ENCODE measurements at regions not wholly inside any gene's neighbourhood (a gene's known extent, or its start where the extent isn't known, plus 50 kb on each side); places are given as distances from the start of the nearest gene placed in this dataset.
"Not testable (repeated sequence)": the region's sequence is repeated elsewhere in the genome, so short reads cannot be mapped to it uniquely, and the experiment has no call there.

DNA sequence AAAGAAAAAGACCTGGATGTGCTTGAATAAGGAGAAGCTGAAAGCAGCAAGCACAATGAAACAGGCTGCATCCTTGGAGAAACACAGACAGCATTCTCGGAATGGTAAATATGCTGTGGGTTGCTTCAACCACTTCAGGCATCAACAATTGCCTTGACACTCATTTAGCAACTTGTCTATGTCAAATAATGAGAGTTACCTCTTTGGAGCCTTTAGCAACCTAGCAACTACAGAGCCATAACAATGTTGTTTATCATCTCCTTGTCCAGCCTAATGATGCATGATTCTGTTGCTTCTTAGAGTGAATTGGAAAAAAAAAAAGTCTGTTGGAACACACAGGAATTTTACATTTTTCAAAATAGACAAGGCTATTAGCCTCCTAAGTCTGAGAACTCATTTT lies 410.6 kb downstream of the PIK3C3 start:
- FAIRE-seq: no peak
- DNase-seq (ENCODE audit: extremely low spot score, insufficient read length, low read depth): no peak

DNA sequence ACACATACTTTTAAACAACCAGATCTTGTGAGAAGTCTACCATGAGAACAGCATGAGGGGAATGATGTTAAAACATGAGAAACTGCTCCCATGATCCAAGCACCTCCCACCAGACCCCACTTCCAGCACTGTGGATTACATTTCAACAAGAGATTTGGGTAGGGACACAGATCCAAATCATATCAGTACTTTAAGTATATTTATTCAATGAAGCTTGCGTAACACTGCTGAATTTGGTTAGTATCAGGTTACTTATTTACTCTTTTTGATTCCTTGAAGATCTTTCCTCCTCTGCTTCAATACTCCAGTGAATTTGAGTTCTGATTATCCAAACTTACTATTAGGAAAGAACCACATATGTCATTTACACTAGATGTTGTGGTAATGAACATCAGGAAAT lies 418.6 kb downstream of the PIK3C3 start:
- DNase-seq (ENCODE audit: extremely low spot score, insufficient read length, low read depth) (no peak), FAIRE-seq (no peak)

DNA sequence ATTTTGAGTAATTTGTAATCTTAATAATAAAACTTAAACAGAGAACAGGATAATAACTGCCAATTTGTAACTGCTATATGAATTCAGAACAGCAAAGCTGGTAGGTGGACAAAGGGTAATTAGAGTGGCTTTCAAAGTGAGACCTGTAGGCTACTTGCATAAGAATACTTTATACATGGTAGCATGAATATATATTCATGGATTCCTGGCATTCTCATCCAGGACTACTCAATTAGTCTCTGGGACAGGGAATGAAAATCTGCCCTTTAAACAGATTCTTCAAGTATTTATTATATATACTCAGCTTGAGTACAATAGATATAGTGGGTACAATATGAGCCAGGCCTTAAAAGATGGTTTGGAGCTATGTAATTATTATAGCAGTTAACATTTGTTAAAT lies 419.9 kb downstream of the PIK3C3 start:
- FAIRE-seq: no peak
- no peak for DNase-seq (ENCODE audit: extremely low spot score, insufficient read length, low read depth)

DNA sequence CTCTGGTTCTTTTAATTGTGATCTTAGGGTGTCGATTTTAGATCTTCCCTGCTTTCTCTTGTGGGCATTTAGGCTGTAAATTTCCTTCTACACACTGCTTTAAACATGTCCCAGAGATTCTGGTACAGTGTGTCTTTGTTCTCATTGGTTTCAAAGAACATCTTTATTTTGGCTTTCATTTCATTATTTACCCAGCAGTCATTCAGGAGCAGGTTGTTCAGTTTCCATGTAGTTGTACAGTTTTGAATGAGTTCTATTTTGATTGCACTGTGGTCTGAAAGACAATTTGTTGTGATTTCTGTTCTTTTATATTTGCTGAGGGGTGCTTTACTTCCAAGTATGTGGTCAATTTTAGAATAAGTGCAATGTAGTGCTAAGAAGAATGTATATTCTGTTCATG lies 423.8 kb downstream of the PIK3C3 start:
- FAIRE-seq: not testable (repeated sequence)

DNA sequence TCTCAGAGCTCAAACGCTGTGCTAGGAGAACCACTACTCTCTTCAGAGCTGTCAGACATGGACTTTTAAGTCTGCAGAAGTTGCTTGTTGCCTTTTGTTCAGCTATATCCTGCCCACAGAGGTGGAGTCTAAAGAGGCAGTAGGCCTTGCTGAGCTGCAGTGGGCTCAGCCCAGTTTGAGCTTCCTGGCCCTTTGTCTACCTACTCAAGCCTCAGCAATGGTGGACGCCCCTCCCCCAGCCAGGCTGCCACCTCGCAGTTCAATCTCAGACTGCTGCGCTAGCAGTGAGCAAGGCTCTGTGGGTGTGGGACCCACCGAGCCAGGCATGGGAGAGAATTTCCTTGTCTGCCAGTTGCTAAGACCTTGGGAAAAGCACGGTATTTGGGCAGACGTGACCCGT lies 426.2 kb downstream of the PIK3C3 start:
- FAIRE-seq; DNase-seq (ENCODE audit: extremely low spot score, insufficient read length, low read depth): not testable (repeated sequence)

More for the DNA sequence above, 423.8 kb downstream of the PIK3C3 start:
- not testable (repeated sequence) for DNase-seq (ENCODE audit: extremely low spot score, insufficient read length, low read depth)

DNA sequence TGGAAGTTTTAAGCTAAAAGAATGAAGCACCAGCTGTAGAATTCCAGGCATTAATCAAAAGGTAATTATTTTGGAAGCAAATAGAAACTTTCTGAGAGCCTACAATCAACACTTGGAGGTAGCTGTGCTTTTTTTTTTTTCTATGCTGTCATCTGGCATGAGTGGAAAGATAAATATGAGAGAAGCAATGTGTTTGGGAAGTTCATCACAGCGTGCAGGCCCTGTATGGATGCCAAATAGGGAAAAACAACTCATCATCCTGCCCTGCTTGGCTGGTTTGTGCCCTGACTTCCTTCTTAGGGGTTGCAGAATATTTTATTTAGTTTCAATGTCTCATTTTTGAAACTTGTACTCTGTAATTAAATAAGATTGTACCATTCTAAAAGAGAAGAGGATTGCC lies 437.4 kb downstream of the PIK3C3 start:
- no peak for DNase-seq (ENCODE audit: extremely low spot score, insufficient read length, low read depth)
- no peak for FAIRE-seq

DNA sequence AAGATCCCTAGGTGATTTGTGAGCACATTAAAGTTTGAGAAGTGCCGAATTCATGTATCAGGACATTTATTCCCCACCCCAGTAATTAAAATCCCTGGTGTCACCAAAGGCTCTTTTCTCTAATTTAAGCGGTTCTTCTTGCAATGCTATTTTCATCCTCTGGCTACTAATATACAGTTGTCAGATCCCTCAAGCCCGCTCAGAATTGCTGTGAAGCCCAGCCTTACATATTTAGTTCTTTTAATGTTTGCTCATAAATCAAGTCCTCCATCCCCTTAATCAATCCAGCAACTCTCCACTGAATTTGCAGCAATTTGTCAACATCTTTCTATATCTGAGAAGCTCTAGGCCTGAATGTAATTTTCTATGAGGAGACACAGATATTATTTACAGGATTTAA lies 437.9 kb downstream of the PIK3C3 start:
- FAIRE-seq (no peak), DNase-seq (ENCODE audit: extremely low spot score, insufficient read length, low read depth) (no peak)

DNA sequence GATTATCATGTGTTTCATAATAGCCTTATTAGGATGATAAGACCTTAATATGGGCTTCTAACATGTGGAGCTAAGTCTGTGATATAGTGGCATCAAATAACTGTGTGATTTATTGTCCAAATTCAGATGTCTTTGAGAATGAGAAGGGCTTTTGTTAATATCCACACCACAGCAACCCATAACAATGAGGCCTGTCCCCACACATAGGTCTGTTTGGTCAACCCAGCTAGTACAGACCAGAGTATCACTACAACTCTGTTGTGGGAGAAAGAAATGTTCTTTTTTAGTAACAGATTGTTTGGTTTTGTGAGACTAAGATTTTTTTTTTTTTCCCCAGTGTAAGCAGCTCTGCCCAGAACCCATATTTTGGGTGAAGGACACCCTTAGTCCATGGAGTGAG lies 439.2 kb downstream of the PIK3C3 start:
- FAIRE-seq (no peak), DNase-seq (ENCODE audit: extremely low spot score, insufficient read length, low read depth) (no peak)

DNA sequence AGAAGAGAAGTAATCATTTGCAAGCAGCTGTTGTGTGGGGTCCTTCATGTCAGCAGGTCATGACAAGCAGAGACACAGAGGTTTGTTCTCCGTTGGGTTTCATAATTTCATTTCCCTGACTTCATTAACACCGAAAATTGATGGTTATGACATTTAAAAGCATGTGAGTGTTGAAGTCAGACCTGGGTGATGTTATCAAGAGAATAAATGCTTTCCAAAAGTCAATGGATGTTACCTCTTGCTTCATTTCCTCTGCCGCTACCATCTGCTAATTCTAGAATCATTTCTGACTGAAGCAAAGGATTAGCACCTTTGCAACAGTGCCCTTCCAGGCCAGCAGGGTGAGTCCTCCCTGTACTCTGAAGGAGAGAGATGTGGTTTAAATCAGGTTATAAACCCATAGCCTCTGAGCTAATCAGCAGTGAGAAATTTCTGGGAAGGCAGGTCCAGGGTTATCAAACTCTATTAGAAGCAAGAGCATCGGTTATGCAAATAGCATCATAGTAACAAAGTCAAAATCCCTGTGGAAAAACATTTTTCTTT lies 446.2 kb downstream of the PIK3C3 start:
- DNase-seq (ENCODE audit: extremely low spot score, insufficient read length, low read depth) (no peak), FAIRE-seq (no peak)

DNA sequence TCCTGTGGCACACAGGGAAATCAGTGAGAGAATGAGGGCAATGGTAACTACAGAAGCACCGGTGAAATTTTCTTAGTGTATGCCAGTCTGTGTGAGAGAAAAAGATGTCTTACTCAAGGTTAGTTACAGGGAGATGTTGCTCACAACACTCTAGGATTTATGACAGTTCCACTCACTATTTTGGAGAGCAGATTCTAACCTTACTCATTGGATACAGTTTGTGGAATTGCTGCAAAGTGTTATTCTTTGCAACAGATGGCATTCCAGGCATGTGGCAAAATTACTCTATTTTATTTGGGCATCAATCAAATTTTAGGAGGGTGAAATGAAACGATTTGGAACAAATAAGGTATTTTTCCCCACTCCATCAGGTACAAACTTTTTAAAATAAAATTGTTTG lies 449.1 kb downstream of the PIK3C3 start:
- no peak for FAIRE-seq
- no peak for DNase-seq (ENCODE audit: extremely low spot score, insufficient read length, low read depth)

DNA sequence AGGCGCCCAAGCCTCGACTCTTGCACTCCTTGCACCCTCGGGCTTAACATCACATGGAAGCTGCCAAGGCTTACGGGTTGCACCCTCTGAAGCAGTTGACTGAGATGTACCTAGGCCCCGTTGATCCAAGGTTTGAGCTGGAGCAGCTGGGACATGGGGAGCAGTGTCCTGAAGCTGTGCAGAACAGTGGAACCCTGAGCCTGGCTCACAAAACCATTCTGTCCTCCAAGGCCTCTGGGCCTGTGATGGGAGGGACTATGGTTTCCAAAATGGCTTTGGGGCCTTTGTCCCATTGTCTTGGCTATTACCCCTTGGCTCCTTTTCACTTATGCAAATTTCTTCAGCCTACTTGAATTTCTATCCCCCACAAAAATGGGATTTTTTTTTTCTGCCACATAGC lies 454.0 kb downstream of the PIK3C3 start:
- DNase-seq (ENCODE audit: extremely low spot score, insufficient read length, low read depth): no peak
- FAIRE-seq: no peak

DNA sequence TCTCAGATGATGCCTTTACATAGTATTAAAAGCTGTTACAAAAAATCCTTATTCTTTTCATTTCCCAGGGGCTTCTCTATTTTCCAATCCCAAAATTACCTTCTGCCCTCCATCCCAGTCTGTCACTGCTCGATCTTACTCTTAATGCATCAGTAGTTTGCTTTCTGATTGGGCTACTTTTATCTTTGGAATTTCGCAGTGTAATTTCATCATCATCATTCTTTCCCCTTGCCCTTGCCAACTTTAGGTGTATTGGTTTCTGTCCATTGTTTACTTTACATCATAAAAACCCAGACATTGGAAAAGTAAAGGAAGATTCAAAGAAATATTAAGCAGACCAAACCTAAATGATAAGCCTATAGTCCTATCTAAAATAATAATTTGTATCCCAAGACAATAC lies 457.2 kb downstream of the PIK3C3 start:
- DNase-seq (ENCODE audit: extremely low spot score, insufficient read length, low read depth): no peak
- FAIRE-seq: no peak

DNA sequence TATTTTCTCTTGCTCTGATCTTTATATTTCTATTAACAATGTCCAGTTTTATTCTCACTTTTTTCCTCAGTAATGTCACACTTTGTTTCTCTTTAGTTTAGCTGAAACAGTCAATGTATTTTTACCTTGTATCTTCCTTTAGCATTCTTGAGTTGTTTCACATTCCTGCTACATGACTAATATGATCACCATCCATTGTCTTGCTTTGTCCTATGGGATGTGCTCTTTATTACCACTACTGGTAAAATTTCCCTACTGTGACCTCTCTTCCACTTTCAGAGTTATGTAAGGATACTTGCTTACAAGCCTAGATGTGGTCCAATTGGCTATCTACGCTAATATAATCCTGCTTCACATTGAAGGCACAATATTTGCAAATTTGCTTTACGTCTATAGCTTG lies 457.9 kb downstream of the PIK3C3 start:
- DNase-seq (ENCODE audit: extremely low spot score, insufficient read length, low read depth): no peak
- no peak for FAIRE-seq

DNA sequence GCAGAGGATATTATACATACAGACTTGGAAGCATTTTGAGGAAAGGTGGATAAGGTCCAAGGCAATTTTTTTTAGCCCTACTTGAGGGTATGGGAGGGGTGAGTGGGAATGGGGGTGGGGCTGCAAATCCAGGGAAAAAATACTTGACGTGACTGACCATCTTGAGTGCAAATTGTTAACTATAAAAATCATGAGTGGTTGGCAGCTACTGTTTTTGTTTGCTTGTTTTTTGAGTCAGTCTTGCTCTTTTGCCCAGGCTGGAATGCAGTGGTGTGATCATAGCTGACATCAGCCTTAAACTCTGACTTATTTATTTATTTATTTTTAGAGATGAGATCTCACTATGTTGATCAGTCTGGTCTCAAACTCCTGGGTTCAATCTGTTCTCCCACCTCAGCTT lies 458.8 kb downstream of the PIK3C3 start:
- no peak for FAIRE-seq
- DNase-seq (ENCODE audit: extremely low spot score, insufficient read length, low read depth): no peak

DNA sequence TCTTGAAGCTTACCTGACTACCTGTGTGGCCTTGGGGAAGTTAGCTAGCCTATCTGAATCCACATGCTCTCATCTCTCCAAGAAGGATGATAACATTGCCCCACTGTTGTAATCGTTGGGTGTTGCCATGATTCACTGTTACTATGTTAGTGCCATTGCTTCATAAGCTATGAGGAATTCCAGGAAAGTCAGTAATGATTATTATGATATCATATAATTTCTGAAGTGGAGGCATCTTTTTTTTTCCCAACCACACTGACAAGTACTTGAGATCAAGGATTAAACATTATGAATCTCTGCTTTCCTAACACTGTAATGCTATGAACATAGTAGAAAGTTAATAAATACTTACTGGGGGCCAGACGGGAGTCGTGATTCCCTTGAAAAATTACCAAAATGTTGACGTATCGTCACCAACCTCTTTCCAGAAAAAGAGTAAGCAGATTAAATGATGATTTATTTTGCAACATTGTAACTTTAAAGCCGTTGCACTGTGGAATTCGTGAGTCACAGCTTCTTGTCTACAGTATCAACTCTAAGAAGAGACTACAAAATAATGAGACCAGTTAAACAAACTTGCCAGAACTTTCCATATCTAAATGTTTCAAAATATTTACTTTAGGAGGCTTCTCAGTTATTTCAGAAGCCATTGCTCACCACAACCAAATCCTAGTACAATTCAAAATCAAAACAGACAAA lies 459.9 kb downstream of the PIK3C3 start:
- DNase-seq (ENCODE audit: extremely low spot score, insufficient read length, low read depth) (no peak), FAIRE-seq (no peak)

DNA sequence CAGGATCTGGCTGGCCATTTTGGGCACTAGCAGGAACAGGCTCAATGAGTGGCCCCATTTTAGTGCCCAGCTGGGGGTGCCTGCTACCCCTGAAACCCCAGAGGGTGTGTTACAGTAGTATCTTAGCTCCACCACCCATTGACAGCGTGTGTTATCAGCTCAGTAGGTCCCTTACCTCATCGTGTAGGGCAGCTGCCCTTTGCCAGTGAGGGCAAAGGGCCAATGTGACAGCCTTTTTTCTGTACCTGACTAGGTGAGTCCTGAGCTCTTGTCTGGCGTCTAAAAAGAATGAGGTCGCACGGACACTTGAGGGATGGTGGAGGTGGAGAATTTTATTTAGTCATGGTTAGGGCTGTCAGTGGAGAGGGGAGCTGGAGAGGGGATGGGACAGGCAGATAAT lies 462.2 kb downstream of the PIK3C3 start:
- DNase-seq (ENCODE audit: extremely low spot score, insufficient read length, low read depth): no peak
- no peak for FAIRE-seq

DNA sequence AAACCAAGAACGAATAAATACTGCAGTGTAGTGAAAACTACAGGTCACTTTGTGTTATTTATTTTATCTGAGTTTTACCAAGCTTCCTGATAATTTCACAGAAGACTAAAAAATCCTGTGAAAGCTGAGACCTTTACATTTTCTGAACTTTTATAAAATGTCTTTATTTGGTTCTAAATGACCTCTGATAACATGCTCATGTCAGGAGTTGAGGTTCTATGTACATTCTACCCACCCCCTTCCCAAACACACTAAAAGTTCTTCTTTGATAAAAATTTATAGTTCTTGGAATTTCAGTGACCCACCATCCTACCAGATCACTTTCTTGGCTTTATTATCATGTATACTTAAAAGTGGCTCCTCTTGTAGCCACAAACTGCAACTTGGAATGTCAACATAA lies 463.1 kb downstream of the PIK3C3 start:
- DNase-seq (ENCODE audit: extremely low spot score, insufficient read length, low read depth) (no peak), FAIRE-seq (no peak)

DNA sequence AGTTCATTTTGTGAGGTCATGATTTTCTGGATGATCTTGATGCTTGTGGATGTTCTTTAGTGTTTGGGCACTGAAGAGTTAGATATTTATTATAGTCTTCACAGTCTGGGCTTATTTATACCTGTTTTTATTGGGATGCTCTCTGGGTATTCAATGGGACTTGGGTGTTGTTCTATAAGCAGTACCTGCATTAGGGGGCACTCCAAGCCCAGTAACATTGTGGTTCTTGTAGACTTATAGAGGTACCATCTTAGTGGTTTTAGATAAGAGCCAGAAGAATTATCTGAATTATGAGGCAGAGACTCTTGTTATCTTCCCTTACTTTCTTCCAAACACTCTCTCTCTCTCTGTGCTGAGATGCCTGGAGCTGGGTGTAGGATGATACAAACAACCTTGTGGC lies 470.0 kb downstream of the PIK3C3 start:
- no peak for FAIRE-seq
- no peak for DNase-seq (ENCODE audit: extremely low spot score, insufficient read length, low read depth)

DNA sequence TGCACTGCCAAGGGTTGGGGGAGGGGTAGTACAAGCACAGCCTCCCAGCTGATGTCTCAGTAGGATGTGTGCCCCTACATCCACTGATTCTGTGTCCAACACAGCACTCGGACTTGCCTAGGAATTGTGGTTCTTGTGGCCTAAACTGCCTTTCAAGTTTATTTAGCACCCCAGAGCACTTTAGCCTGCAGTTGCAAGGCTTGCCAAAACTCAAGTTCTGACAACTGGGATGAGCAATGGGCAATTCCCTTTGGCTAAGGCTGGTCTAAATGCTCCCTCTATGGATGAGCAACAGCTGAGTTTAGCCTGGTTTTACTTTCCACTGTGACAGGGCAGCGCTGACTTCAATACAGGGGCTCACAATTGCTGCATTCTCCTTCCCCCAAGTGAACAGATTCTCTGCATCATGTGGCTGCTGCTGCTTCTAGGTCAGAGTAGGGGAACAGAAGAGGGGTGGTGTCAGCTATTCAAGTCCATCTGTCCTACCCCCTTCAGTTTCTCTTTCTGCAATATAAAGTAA lies 471.5 kb downstream of the PIK3C3 start:
- DNase-seq (ENCODE audit: extremely low spot score, insufficient read length, low read depth) (no peak), FAIRE-seq (no peak)

DNA sequence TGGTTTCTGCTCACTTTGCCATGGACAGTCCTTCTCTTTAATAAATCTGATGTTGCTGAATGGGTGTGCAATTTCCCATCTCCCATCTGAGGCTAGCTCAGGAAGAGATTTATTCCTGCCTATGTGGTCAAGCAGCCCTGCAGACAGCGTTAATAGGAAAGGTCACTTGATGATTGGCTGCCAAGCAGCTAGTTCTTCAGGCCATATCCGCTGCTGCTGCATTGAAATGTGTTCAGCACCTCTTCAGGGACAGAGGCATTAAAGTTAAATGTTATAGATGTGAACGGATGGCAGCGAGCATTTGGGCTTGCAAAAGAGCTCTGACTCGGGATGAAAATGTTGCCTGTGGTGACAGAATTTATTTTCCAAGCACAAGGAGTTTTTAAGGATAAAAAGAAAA lies 474.2 kb downstream of the PIK3C3 start:
- no peak for DNase-seq (ENCODE audit: extremely low spot score, insufficient read length, low read depth)
- no peak for FAIRE-seq

DNA sequence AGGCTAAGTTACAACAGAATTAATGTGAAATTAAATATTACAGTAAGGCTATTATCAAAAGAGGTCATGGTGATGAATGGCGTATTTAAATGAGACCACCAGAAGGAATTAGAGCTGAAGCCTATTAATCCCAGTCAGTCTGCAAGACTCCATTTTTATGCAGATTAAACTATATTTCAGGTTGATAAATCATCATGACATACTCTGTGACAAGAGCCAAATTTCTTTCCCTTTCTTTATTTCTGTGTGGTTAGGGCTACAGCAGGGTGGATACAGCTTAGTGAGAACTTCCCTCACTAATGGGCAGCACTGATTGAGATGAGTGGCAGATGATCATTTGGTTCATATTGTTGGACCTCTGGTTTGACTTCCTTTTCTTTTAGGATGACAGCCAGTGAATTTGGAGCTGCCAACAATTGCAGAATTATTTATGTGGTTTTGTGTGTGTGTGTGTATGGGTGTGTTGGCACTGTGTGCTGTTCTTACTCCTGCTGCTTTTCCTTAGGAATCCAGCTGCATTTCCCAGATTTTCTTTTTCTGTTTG lies 481.3 kb downstream of the PIK3C3 start:
- DNase-seq (ENCODE audit: extremely low spot score, insufficient read length, low read depth): no peak

DNA sequence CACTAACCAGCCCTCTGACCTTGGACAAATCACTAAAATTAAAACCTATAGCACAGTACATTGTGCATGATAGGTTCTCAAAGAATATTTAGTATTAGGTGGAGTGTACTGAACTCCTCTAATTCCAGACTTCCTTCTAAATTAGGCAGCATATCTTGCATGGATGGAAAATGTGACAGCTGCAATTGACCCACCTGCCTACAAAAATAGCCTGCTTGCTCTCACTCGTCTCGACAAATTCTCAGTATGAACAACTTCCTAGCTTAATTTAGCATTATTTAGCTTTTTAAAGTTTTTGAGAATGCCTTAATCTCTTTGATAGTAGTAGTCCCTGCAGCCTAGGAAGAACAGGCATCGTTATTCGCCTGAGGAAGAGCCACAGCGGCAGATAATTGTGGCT lies 482.0 kb downstream of the PIK3C3 start:
- no peak for DNase-seq (ENCODE audit: extremely low spot score, insufficient read length, low read depth)
- no peak for FAIRE-seq

More for the DNA sequence above, 481.3 kb downstream of the PIK3C3 start:
- FAIRE-seq: no peak

Data from GM18507 (cell line).